Smooth muscle cell (in vitro differentiated cells): ENCODE measurements at regions not wholly inside any gene's neighbourhood (a gene's known extent, or its start where the extent isn't known, plus 50 kb on each side); places are given as distances from the start of the nearest gene placed in this dataset.

ENCODE experiments used
- DNase-seq: peaks from one replicate; lab custom pipeline; 2025; ENCODE audit not compliant: unreplicated experiment; lab: John Stamatoyannopoulos, UW
- H2AFZ ChIP-seq: fragments of 200-600 bp; sonication (generic); 2 replicates; pipeline ENCODE4 v1.6.0; 2016; ENCODE audit warnings: antibody characterized with exemption, low read depth, mild to moderate bottlenecking
- H3F3A ChIP-seq: fragments of 200-600 bp; sonication (generic); 2 replicates; pipeline ENCODE4 v1.6.0; 2017; ENCODE audit warnings: antibody characterized with exemption, low read depth
- H3K27ac ChIP-seq: fragments of 200-600 bp; sonication (generic); 2 replicates; pipeline ENCODE4 v1.5.1; 2016; ENCODE audit warnings: low read depth, mild to moderate bottlenecking
- H3K27me3 ChIP-seq: fragments of 200-600 bp; sonication (generic); 2 replicates; pipeline ENCODE4 v1.6.1; 2016; ENCODE audit warnings: low read depth, mild to moderate bottlenecking
- H3K36me3 ChIP-seq: fragments of 200-600 bp; sonication (generic); 2 replicates; pipeline ENCODE4 v1.5.1; 2016; ENCODE audit warnings: low read depth
- H3K4me1 ChIP-seq: fragments of 200-600 bp; sonication (generic); 2 replicates; pipeline ENCODE4 v1.5.1; 2016; ENCODE audit warnings: low read depth
- H3K4me2 ChIP-seq: fragments of 200-600 bp; sonication (generic); 2 replicates; pipeline ENCODE4 v1.6.0; 2016; ENCODE audit warnings: mild to moderate bottlenecking
- H3K4me3 ChIP-seq: fragments of 200-600 bp; sonication (generic); 2 replicates; pipeline ENCODE4 v1.5.1; 2016; ENCODE audit warnings: mild to moderate bottlenecking
- H3K79me2 ChIP-seq: fragments of 200-600 bp; sonication (generic); 2 replicates; pipeline ENCODE4 v1.6.0; 2016; ENCODE audit warnings: low read depth, mild to moderate bottlenecking
- H3K9ac ChIP-seq: fragments of 200-600 bp; sonication (generic); 2 replicates; pipeline ENCODE4 v1.6.0; 2016; ENCODE audit warnings: low read depth
- H3K9me3 ChIP-seq: fragments of 200-600 bp; sonication (generic); replicated peaks from 2 replicates; pipeline ENCODE4 v1.5.1; 2016; ENCODE audit warnings: low read depth
- H4K20me1 ChIP-seq: fragments of 200-600 bp; sonication (generic); 2 replicates; pipeline ENCODE4 v1.6.0; 2016; ENCODE audit warnings: low read depth
- WGBS: methylation state at CpG from one replicate; pipeline ENCODE4 v1.1.7; 2016; ENCODE audit warnings: low lambda C conversion rate; 5-methylcytosine and 5-hydroxymethylcytosine counted together
- TF ChIP-seq, protein P1 (sequence below): fragments of 200-600 bp; sonication (generic); IDR thresholded peaks from 2 replicates; pipeline ENCODE4 v1.5.1; 2017; ENCODE audit warnings: borderline replicate concordance, mild to moderate bottlenecking, antibody characterized with exemption; ENCODE audit not compliant: insufficient read depth, poor library complexity, severe bottlenecking

DNA sequence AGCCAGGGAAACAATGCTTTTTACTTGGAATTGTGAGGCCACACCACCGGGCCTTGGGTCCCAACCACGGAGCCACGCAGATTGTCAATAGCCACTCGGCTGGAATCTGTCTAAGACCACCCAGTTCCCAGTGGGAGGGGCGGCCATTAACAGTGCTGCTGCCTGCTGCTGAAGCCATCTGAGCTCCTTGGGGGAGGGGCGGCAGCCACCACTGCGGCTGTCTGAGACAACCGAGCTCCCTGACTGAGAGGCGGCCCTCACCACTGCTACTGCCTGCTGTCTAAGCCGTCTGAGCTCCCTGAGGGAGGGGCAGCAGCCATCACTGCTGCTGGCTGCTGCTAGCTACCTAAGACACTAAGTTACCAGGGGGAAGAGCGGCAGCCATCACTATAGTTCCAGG, 64.3 kb downstream of the DMRTA2 start:
- WGBS: 89% methylated on average over 11 of the region's 11 CpGs
- no peaks in the 10 kb centered on the region for H3F3A ChIP-seq
- TF ChIP-seq, protein P1, sequence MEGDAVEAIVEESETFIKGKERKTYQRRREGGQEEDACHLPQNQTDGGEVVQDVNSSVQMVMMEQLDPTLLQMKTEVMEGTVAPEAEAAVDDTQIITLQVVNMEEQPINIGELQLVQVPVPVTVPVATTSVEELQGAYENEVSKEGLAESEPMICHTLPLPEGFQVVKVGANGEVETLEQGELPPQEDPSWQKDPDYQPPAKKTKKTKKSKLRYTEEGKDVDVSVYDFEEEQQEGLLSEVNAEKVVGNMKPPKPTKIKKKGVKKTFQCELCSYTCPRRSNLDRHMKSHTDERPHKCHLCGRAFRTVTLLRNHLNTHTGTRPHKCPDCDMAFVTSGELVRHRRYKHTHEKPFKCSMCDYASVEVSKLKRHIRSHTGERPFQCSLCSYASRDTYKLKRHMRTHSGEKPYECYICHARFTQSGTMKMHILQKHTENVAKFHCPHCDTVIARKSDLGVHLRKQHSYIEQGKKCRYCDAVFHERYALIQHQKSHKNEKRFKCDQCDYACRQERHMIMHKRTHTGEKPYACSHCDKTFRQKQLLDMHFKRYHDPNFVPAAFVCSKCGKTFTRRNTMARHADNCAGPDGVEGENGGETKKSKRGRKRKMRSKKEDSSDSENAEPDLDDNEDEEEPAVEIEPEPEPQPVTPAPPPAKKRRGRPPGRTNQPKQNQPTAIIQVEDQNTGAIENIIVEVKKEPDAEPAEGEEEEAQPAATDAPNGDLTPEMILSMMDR: no peak
- H2AFZ ChIP-seq: no peak overlapping the region
- no peak overlapping the region for H3K4me3 ChIP-seq
- H3K36me3 ChIP-seq: no peaks in the 10 kb centered on the region
- H3K9me3 ChIP-seq: no peaks in the 10 kb centered on the region
- H3K27ac ChIP-seq: no peak overlapping the region
- no peak for DNase-seq
- H3K4me2 ChIP-seq: no peak overlapping the region
- H3K79me2 ChIP-seq: no peaks in the 10 kb centered on the region
- H4K20me1 ChIP-seq: no peaks in the 10 kb centered on the region
- H3K9ac ChIP-seq: no peak overlapping the region
- peaks cover 2% of the 10 kb centered on the region for H3K27me3 ChIP-seq
- no peaks in the 10 kb centered on the region for H3K4me1 ChIP-seq

DNA sequence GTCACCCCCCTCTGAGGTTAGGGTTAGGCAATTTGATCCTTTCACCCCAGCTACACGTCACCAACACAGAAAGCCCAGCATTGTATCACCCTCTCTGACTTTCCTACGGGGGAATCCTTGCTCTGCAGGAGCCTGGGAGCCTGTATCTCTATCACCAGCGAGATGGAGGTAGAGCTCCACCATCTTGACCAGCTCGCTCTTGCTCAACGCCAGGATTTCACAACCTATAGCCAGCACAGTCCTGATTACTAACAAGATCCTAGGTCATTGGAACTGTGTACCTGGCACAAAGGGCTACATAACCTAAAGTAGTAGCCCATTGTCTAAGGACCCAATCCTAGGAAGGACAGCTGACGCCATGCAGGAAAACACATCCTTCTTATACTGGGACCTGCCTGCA, 66.1 kb downstream of the DMRTA2 start:
- Histone ChIP-seq H3K9ac (no peak overlapping the region), H3K4me2 (no peak overlapping the region), H3F3A (no peaks in the 10 kb centered on the region), H3K79me2 (no peaks in the 10 kb centered on the region), H3K9me3 (no peaks in the 10 kb centered on the region), H2AFZ (no peak overlapping the region), H3K27ac (no peak overlapping the region), H3K36me3 (no peaks in the 10 kb centered on the region), H3K4me1 (no peaks in the 10 kb centered on the region), H3K27me3 (peaks cover 3% of the 10 kb centered on the region), H3K4me3 (no peak overlapping the region), H4K20me1 (no peaks in the 10 kb centered on the region)
- TF ChIP-seq, protein P1: no peak
- no peak for DNase-seq
- WGBS: 68% methylated on average over 6 of the region's 6 CpGs

DNA sequence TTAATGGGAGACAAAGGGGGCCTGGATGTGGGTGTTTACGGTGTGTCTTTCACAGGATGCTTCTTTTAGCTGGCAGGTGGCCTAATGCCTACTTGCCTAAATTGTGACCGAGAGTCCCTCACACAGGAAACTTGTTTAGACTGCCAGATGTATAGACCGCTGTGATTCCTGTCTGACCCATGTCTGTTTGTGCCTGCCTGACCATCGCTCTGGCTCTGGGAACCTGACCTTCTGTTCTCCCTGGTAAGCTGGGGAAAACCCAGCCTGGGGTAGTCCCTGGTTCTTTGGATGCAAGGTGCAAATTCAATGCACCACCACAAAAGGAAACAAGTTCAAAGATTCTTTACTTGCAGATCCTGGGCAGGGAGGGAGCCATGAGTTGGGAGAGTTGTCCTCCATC, 68.4 kb downstream of the DMRTA2 start:
- 85% methylated on average over 4 of the region's 4 CpGs for WGBS
- TF ChIP-seq, protein P1: no peak
- H3K4me3 ChIP-seq: no peak overlapping the region
- no peak overlapping the region for H3K27ac ChIP-seq
- H3K27me3 ChIP-seq: peaks cover 6% of the 10 kb centered on the region
- no peaks in the 10 kb centered on the region for H3K79me2 ChIP-seq
- H3K4me1 ChIP-seq: no peaks in the 10 kb centered on the region
- H3K9ac ChIP-seq: no peak overlapping the region
- no peak overlapping the region for H3K4me2 ChIP-seq
- no peaks in the 10 kb centered on the region for H3K36me3 ChIP-seq
- H4K20me1 ChIP-seq: no peaks in the 10 kb centered on the region
- DNase-seq: no peak
- no peak overlapping the region for H2AFZ ChIP-seq
- no peaks in the 10 kb centered on the region for H3K9me3 ChIP-seq
- H3F3A ChIP-seq: no peaks in the 10 kb centered on the region

DNA sequence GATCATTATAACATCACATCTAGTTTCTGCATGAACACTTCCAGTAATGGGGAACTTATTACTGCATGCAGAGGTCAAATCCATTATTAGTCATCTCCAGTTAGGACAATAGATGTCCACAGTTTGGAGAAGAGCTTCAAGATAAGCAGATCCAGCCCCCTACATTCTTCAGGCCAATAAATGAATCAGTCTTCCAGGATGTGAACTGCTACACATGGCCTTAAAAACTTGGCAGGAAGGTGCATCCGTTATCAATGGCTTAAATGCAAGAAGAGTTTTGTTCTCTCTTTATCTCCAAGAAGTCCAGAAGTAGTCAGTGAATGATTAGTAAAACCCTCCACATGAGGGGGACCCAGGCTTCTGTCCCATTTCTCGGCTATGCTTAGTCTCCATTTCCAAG, 70.8 kb downstream of the DMRTA2 start:
- Histone ChIP-seq H3K36me3 (no peaks in the 10 kb centered on the region), H3K4me3 (no peak overlapping the region), H4K20me1 (no peaks in the 10 kb centered on the region), H3K4me2 (no peak overlapping the region), H3K27me3 (peaks cover 7% of the 10 kb centered on the region), H3K79me2 (no peaks in the 10 kb centered on the region), H3K9ac (no peak overlapping the region), H3K9me3 (no peaks in the 10 kb centered on the region), H3F3A (no peaks in the 10 kb centered on the region), H3K27ac (no peak overlapping the region), H3K4me1 (no peaks in the 10 kb centered on the region), H2AFZ (no peak overlapping the region)
- TF ChIP-seq, protein P1: no peak
- DNase-seq: no peak
- WGBS: 70% methylated on average over 2 of the region's 2 CpGs
